C4-2B (cell line): ENCODE measurements at regions not wholly inside any gene's neighbourhood (a gene's known extent, or its start where the extent isn't known, plus 50 kb on each side); places are given as distances from the start of the nearest gene placed in this dataset.

ENCODE experiments used
- ZFX ChIP-seq: fragments of 450-650 bp; IDR thresholded peaks from 2 replicates; pipeline ENCODE4 v1.6.1; 2017
- TF ChIP-seq, protein P1 (sequence below): fragments of 450-650 bp; conservative IDR thresholded peaks from 2 replicates; pipeline ENCODE4 v1.5.1; 2017; ENCODE audit warnings: mild to moderate bottlenecking

GRCh38 chr22:27299181-27300085 lies 502.1 kb downstream of the MN1 start:
- TF ChIP-seq, protein P1, sequence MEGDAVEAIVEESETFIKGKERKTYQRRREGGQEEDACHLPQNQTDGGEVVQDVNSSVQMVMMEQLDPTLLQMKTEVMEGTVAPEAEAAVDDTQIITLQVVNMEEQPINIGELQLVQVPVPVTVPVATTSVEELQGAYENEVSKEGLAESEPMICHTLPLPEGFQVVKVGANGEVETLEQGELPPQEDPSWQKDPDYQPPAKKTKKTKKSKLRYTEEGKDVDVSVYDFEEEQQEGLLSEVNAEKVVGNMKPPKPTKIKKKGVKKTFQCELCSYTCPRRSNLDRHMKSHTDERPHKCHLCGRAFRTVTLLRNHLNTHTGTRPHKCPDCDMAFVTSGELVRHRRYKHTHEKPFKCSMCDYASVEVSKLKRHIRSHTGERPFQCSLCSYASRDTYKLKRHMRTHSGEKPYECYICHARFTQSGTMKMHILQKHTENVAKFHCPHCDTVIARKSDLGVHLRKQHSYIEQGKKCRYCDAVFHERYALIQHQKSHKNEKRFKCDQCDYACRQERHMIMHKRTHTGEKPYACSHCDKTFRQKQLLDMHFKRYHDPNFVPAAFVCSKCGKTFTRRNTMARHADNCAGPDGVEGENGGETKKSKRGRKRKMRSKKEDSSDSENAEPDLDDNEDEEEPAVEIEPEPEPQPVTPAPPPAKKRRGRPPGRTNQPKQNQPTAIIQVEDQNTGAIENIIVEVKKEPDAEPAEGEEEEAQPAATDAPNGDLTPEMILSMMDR = no peak
- TF ChIP-seq ZFX = no peak
